ENCODE measurements at regions not wholly inside any gene's neighbourhood (a gene's known extent, or its start where the extent isn't known, plus 50 kb on each side); places are given as distances from the start of the nearest gene placed in this dataset.

DNA sequence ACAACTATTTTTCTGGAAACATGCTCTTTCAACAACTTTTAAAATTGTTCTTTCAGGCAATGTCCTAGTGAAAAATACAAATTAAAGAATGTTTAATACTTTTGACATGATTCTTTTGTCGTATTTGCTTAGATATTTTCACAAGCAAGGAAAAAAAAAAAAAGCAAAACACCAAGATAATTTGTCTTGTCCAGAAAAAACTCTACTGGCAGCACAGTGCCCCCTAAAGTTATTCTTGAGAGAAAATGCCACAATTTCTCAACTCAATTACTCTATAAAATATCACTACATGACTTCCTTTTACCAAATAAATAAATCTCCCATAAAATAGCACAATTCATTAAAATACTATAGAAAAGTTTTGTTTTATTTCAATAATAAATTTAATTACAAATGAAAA is 652.5 kb upstream of the EPHA7 start:
- TF ChIP-seq, protein P1, sequence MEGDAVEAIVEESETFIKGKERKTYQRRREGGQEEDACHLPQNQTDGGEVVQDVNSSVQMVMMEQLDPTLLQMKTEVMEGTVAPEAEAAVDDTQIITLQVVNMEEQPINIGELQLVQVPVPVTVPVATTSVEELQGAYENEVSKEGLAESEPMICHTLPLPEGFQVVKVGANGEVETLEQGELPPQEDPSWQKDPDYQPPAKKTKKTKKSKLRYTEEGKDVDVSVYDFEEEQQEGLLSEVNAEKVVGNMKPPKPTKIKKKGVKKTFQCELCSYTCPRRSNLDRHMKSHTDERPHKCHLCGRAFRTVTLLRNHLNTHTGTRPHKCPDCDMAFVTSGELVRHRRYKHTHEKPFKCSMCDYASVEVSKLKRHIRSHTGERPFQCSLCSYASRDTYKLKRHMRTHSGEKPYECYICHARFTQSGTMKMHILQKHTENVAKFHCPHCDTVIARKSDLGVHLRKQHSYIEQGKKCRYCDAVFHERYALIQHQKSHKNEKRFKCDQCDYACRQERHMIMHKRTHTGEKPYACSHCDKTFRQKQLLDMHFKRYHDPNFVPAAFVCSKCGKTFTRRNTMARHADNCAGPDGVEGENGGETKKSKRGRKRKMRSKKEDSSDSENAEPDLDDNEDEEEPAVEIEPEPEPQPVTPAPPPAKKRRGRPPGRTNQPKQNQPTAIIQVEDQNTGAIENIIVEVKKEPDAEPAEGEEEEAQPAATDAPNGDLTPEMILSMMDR (IDR thresholded peaks at IDR 0.05; ENCODE audit: extremely low read depth in 1 of 2, insufficient read depth in 1 of 2, low read depth in 1 of 2, low read length in 2 of 2), result no peak
- TF ChIP-seq POLR2A (IDR thresholded peaks at IDR 0.05; ENCODE audit: low read depth, low read length) (no peak), MYC (IDR thresholded peaks at IDR 0.05; ENCODE audit: low read depth, low read length) (no peak), EZH2 (IDR thresholded peaks at IDR 0.05; ENCODE audit: borderline replicate concordance, low read depth, low read length, severe bottlenecking) (no peak), POLR2AphosphoS5 (IDR thresholded peaks at IDR 0.05; ENCODE audit: insufficient read depth, low read depth, low read length) (no peak), FOS (IDR thresholded peaks at IDR 0.05; ENCODE audit: borderline replicate concordance, insufficient read depth, low read length) (no peak)
